K562 (cell line): ENCODE measurements at regions not wholly inside any gene's neighbourhood (a gene's known extent, or its start where the extent isn't known, plus 50 kb on each side); places are given as distances from the start of the nearest gene placed in this dataset.

Experiments
- ATAC-seq: fragments of 200-7000 bp; cut with Tn5 transposase; 3 replicates; pipeline ENCODE4 v1.9.1; 2020; ENCODE audit warnings: moderate library complexity
- BruUV-seq: library from RNA; stranded (reverse); fragments of 400-500 nt; replicated peaks from 2 replicates; lab custom pipeline; 2021; lab: Mats Ljungman, UMichigan
- CTCF ChIA-PET: fragments of 300-600 bp; formaldehyde crosslinking; extraction: SDS; loops from one replicate; lab custom pipeline; 2021; ENCODE audit warnings: low intra/inter-chr PET ratio; lab: Yijun Ruan, JAX
- POLR2A ChIA-PET: fragments of 300-600, 350-650 bp; sonication (Branson Sonifier 250); formaldehyde crosslinking; extraction: SDS; loops from one replicate; lab custom pipeline; 2021; ENCODE audit warnings: antibody characterized with exemption, inconsistent platforms; lab: Yijun Ruan, JAX
- DNase-seq, 4 experiments: peaks; one replicate each; pipeline versions ENCODE4 v3.0.0 to v3.0.0-alpha.2; 2011 to 2018; ENCODE audit warnings: low spot score in 3 of 4, mixed read lengths in 3 of 4; ENCODE audit errors: extremely low read depth in 1 of 4
- FAIRE-seq: peaks from 2 replicates; lab custom pipeline; 2011; peaks lifted over from hg19 to GRCh38; lab: Jason Lieb, UNC
- H2AFZ ChIP-seq: 2 replicates; pipeline ENCODE4 v1.6.0; 2011; ENCODE audit warnings: low read depth, low read length, control low read depth, inconsistent platforms
- H3K27ac ChIP-seq: fragments of 200-600 bp; 3 replicates; pipeline ENCODE4 v1.8.0; 2011; ENCODE audit warnings: low read depth, mild to moderate bottlenecking, control low read depth, inconsistent platforms, low read length, moderate library complexity, mixed read lengths; ENCODE audit errors: extremely low read depth
- H3K27me3 ChIP-seq, 2 experiments: fragments of 300-600 bp in 1 of 2; 2 replicates in 1 of 2; 3 replicates in 1 of 2; pipeline versions ENCODE4 v1.6.0 to v1.8.0; 2011; ENCODE audit warnings: inconsistent platforms in 2 of 2, low read length in 2 of 2, mild to moderate bottlenecking in 1 of 2, mixed read lengths in 1 of 2, moderate library complexity in 1 of 2; ENCODE audit not compliant: control insufficient read depth in 2 of 2, insufficient read depth in 2 of 2
- H3K36me3 ChIP-seq: fragments of 300-600 bp; 3 replicates; pipeline ENCODE4 v1.8.0; 2011; ENCODE audit warnings: mild to moderate bottlenecking, low read length, inconsistent platforms; ENCODE audit not compliant: control insufficient read depth, insufficient read depth
- H3K4me1 ChIP-seq, 2 experiments: fragments of 200-600 bp in 1 of 2; replicated peaks in 1 of 2; 2 replicates in 1 of 2; 3 replicates in 1 of 2; pipeline versions ENCODE4 v1.5.1 to v1.8.0; 2011; ENCODE audit warnings: inconsistent platforms in 2 of 2, low read length in 2 of 2, mild to moderate bottlenecking in 1 of 2, mixed read lengths in 1 of 2, moderate library complexity in 1 of 2; ENCODE audit not compliant: control insufficient read depth in 2 of 2, insufficient read depth in 2 of 2
- H3K4me2 ChIP-seq: 2 replicates; pipeline ENCODE4 v1.6.1; 2011; ENCODE audit warnings: low read length, control low read depth, inconsistent platforms, mixed read lengths; ENCODE audit not compliant: insufficient read depth
- H3K4me3 ChIP-seq: fragments of 200-600 bp; sonication (generic), shearing (Covaris generic); 2 replicates; pipeline ENCODE4 v1.5.1; 2016; ENCODE audit warnings: control low read depth, inconsistent platforms
- H3K79me2 ChIP-seq: fragments of 200-600 bp; 3 replicates; pipeline ENCODE4 v1.8.0; 2011; ENCODE audit warnings: low read length, inconsistent platforms; ENCODE audit not compliant: control insufficient read depth, insufficient read depth
- H3K9ac ChIP-seq, 2 experiments: 2 replicates each; pipeline versions ENCODE4 v1.6.0 to v1.6.1; 2011; ENCODE audit warnings: low read depth in 2 of 2, low read length in 2 of 2, control low read depth in 1 of 2, inconsistent platforms in 1 of 2, mild to moderate bottlenecking in 1 of 2, mixed read lengths in 1 of 2; ENCODE audit not compliant: insufficient read depth in 1 of 2
- H3K9me1 ChIP-seq: one replicate; pipeline ENCODE4 v1.6.0; 2011; ENCODE audit warnings: inconsistent platforms, mild to moderate bottlenecking, low read length, moderate library complexity; ENCODE audit not compliant: control insufficient read depth, insufficient read depth
- H3K9me3 ChIP-seq: replicated peaks from 2 replicates; pipeline ENCODE4 v1.5.1; 2011; ENCODE audit warnings: low read depth, low read length, inconsistent platforms; ENCODE audit not compliant: control insufficient read depth, insufficient read depth
- H4K20me1 ChIP-seq: replicated peaks from 2 replicates; pipeline ENCODE4 v1.6.1; 2011; ENCODE audit warnings: low read length, inconsistent platforms, mixed read lengths; ENCODE audit not compliant: control insufficient read depth, insufficient read depth
- NCOA2 ChIP-seq, 2 experiments: fragments of 450-650 bp; IDR thresholded peaks; 2 replicates each; pipeline ENCODE4 v1.6.1; 2018; ENCODE audit warnings: mild to moderate bottlenecking in 2 of 2, moderate library complexity in 1 of 2; ENCODE audit not compliant: partially characterized antibody in 2 of 2
- PURB ChIP-seq: sonication (generic); formaldehyde crosslinking; IDR thresholded peaks from 2 replicates; pipeline ENCODE4 v1.9.0; 2021; ENCODE audit warnings: low read depth, mild to moderate bottlenecking, missing genetic modification reagents
- RBM25 ChIP-seq: fragments of 200-400 bp; formaldehyde crosslinking; IDR thresholded peaks from 2 replicates; pipeline ENCODE4 v1.6.1; 2018; ENCODE audit warnings: low read length, low read depth, moderate library complexity; ENCODE audit not compliant: severe bottlenecking
- WGBS: fragments of 100-300 bp; shearing (Covaris generic); methylation state at CpG from one replicate; pipeline ENCODE4 v1.1.6; 2016; ENCODE audit warnings: low coverage, mixed read lengths; ENCODE audit not compliant: insufficient coverage; ENCODE audit errors: missing lambda C conversion rate; 5-methylcytosine and 5-hydroxymethylcytosine counted together
- in situ Hi-C: fragments of 300-500 bp; cut with MboI; formaldehyde crosslinking; loops from 4 replicates; pipeline ENCODE4 v1.15.0; 2018; ENCODE audit warnings: inconsistent platforms, mixed read lengths
- intact Hi-C: fragments of 100-400 bp; cut with micrococcal nuclease; formaldehyde crosslinking; loops from 2 replicates; pipeline ENCODE4 v1.14.2; 2022

GRCh38 chr20:61050336-61050890, 201.6 kb upstream of the CDH4 start (continued):
- TF ChIP-seq RBM25 (no peak), PURB (CRISPR knock-in tag) (no peak)

- H4K20me1 ChIP-seq, result no peaks in the 10 kb centered on the region
- FAIRE-seq, result no peak
- no peaks in the 10 kb centered on the region for H3K36me3 ChIP-seq
- no peak overlapping the region for H3K4me3 ChIP-seq
- H3K9me3 ChIP-seq, result no peaks in the 10 kb centered on the region
- BruUV-seq, result no TSS peak
- no peaks in the 10 kb centered on the region for H3K9me1 ChIP-seq
- no peak for ATAC-seq
- in situ Hi-C loops, result no loop called here
- CTCF ChIA-PET, result no interaction called here
- TF ChIP-seq NCOA2 (IDR thresholded peaks at IDR 0.05; ENCODE audit: partially characterized antibody in 2 of 2), result no peak
- POLR2A ChIA-PET, result no interaction called here
- no peak overlapping the region for H3K9ac ChIP-seq
- no peak for DNase-seq
- intact Hi-C loops, result no loop called here
- WGBS, result 5% methylated on average over 16 of the region's 16 CpGs
- no peaks in the 10 kb centered on the region for H3K79me2 ChIP-seq
- no peak overlapping the region for H3K27ac ChIP-seq
- H3K4me2 ChIP-seq, result no peak overlapping the region
- H3K27me3 ChIP-seq, result peaks cover 0 to 19% of the 10 kb centered on the region in 2 experiments; a peak in 2 of 5 replicates
- H2AFZ ChIP-seq, result no peak overlapping the region
- no peaks in the 10 kb centered on the region for H3K4me1 ChIP-seq
These were observed 199.8 kb upstream of the CDH4 start for GRCh38 chr20:61052195-61052750.
